ENCODE measurements at regions not wholly inside any gene's neighbourhood (a gene's known extent, or its start where the extent isn't known, plus 50 kb on each side); places are given as distances from the start of the nearest gene placed in this dataset.

DNA sequence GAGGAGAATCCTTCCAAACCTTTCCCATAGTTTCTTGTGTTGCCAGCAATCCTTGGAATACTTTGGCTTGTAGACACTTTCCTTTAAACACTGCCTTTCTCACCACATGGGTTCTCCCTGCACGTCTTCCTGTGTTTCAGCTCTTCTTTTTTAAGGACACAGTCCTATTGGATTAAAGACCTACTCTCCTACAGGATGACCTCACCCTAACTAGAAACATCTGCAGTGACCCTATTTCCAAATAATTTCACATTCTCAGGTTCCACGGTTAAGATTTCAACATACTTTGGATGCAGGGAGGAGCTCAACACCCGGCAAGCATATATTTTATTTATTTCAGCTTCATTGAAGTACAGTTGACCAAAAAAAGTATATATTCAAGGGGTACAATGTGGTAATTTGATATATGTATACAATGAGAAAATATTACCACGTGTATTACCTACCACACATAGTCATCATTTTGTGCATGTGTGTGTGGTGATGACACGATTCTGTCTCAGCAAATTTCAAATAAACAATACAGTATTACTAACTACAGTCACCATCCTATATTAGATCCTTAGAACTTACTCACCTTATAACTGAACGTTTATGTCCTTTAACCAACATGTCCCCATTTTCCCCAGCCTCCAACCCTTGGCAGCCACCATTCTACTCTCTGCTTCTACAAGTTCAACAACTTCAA, 745.0 kb downstream of the CBLN2 start:
- TF ChIP-seq, protein P1, sequence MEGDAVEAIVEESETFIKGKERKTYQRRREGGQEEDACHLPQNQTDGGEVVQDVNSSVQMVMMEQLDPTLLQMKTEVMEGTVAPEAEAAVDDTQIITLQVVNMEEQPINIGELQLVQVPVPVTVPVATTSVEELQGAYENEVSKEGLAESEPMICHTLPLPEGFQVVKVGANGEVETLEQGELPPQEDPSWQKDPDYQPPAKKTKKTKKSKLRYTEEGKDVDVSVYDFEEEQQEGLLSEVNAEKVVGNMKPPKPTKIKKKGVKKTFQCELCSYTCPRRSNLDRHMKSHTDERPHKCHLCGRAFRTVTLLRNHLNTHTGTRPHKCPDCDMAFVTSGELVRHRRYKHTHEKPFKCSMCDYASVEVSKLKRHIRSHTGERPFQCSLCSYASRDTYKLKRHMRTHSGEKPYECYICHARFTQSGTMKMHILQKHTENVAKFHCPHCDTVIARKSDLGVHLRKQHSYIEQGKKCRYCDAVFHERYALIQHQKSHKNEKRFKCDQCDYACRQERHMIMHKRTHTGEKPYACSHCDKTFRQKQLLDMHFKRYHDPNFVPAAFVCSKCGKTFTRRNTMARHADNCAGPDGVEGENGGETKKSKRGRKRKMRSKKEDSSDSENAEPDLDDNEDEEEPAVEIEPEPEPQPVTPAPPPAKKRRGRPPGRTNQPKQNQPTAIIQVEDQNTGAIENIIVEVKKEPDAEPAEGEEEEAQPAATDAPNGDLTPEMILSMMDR (IDR thresholded peaks at IDR 0.05), result no peak
- TF ChIP-seq EZH2phosphoT487 (IDR thresholded peaks at IDR 0.05) (no peak), EZH2 (IDR thresholded peaks at IDR 0.05) (no peak)
